Frontal cortex (tissue), 3 donors: ENCODE measurements at regions not wholly inside any gene's neighbourhood (a gene's known extent, or its start where the extent isn't known, plus 50 kb on each side); places are given as distances from the start of the nearest gene placed in this dataset.
"Not testable (repeated sequence)": the region's sequence is repeated elsewhere in the genome, so short reads cannot be mapped to it uniquely, and the experiment has no call there.

Source experiments
- DNase-seq, 2 donors: peaks; one replicate each; pipeline ENCODE4 v3.0.0; 2012; ENCODE audit warnings: low spot score in 2 of 2
- FAIRE-seq: peaks from 2 replicates; lab custom pipeline; 2012; peaks lifted over from hg19 to GRCh38; lab: Jason Lieb, UNC
- donor health status: control.
- donor health status: control.
- donor health status: control.

DNA sequence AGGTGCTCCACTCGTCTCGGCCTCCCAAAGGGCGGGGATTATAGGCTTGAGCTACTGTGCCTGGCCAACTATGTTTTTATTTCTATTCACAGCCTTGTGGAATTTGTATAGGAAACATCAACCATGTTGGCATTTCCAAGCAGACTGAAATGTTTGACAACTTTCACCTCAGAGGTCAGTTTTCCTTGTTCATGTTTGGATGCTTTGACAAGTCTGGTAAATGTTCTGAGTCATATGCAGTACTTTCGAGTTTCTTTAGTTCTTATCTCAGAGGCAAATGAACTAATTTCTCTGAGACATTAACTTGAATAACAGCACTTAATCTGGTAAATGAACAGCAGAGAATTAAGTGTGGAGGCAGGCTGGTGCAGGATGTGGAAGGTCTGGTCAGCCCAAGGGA lies 373.4 kb upstream of the SYNCRIP start:
- FAIRE-seq (no peak), DNase-seq (no peak)

DNA sequence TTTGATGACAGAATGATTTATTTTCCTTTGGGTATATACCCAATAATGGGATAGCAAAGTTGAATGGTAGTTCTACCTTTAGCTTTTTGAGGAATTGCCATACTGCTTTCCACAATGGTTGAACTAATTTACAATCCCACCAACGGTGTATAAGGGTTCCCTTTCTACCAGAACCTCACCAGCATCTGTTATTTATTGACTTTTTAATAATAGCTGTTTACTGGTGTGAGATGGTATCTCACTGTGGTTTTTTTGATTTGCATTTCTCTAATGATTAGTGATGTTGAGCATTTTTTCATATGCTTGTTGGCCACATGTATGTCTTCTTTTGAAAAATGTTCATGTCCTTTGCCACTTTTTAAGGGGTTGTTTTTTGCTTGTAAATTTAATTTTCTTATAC lies 370.3 kb upstream of the SYNCRIP start:
- not testable (repeated sequence) for FAIRE-seq, DNase-seq

DNA sequence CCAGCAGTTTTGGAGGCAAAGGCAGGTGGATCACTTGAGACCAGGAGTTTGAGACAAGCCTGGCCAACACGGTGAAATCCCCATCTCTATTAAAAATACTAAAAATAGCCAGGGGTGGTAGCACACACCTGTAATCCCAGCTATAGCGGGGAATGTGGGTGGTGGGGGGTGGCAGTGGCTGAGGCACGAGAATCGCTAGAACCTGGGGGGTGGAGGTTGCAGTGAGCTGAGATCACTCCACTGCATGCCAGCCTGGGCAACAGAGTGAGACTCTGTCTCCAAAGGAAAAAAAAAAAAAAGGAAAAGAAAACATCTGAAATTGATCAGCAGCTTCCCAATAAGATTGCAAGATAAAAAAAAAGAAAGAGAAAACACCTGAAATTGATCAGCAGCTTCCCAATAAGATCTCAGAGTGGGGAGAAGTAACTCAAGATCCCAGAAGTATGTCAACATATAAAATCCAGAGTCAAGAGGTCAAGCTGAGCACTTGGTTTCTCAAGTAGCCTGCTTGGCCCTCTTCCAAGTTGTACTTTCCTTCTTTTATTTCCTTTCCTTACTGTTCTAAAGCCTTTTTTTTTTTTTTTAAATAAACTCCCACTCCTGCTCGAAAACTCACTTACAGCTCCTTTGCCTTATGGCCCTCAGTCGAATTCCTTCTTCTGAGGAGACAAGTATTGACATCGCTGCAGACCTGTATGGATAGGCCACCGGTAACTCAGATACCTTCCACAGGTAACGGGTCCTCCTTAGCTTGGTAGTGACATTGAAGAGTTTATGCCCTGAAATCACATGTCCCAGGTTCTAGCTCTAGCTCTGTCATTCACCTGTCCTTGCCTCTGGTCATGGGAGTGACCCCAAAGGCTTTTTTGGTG lies 368.5 kb upstream of the SYNCRIP start:
- DNase-seq, result no peak
- no peak for FAIRE-seq

DNA sequence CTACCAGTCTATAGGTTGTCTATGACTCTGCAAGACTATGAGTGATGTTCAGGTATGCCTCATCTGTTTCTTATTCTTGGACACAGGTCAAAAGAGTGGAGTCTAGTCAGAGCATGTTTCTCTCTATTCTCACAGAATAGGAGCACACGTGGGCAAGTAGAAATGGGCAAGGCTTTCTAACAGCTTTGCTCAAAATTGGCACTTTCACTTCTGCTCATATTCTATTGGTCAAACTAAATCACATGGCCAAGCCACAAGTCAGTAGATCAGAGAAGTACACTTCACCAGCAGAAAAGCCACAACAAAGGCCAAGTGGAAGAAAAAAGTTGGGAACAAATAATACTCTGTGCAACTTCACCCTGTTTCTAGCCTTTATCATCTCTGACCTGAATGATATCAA lies 354.5 kb upstream of the SYNCRIP start:
- no peak for DNase-seq
- FAIRE-seq, result no peak

DNA sequence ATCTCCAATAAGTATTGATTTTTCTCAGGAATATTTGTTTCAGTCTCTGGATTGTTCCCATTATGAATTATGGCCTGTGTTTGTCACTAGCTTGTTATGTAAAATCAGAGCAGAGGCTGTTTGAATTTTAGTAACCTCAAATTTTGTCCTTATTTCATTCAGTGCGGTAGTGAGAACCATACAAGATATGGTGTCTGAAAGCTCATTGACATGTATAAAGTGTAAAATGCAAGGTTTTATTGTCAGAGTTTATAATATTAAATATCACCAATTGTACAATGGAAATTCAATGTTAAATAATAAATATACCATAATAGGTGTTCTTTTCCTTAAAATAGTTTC lies 353.3 kb upstream of the SYNCRIP start:
- no peak for FAIRE-seq
- DNase-seq, result no peak

DNA sequence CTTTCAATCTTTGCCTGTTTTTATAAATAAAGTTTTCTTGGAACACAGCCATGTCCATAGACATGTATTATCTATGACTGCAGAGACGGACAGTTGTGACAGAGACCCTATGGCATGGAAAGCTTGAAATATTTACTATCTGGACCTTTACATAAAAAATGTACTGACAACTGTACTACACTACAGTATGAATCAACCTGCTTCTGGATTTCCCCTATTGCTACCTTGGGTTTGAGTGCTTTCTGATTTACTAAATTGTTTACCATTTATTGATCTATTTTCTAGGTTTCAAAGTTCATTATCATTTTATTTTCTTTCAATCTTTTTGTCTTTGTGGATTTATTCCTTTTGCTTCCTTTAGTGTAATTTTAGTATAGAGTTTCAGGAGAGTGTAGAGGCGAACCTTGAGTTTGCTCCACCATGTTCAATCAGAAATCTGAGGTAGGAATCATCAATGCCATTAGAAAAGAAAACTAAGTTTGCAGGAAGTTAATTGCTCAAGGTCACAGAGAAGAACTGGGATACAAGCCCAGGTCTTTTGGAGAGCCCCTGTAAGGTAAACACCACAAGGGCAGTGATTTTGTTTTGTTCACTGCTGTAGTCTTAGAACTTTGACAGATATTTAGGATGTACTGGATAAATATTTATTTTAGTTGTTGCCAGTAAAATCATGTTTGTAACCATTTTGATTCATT lies 352.8 kb upstream of the SYNCRIP start:
- FAIRE-seq (no peak), DNase-seq (no peak)

DNA sequence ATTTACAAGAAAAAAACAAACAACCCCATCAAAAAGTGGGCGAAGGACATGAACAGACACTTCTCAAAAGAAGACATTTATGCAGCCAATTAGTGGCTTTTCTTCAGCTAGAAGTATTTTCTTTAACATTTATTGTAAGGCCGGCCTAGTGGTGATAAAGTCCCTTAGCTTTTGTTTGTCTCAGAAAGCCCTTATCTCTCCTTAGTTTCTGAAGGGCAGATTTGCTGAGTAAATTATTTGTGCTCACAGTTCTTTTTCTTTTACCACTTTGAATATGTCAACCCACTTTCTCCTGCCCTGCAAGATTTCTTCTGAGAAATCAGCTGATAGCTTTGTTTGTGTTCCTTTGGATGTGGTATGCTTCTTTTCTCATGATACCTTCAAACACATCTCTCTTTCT lies 344.0 kb upstream of the SYNCRIP start:
- no peak for FAIRE-seq
- DNase-seq, result no peak

DNA sequence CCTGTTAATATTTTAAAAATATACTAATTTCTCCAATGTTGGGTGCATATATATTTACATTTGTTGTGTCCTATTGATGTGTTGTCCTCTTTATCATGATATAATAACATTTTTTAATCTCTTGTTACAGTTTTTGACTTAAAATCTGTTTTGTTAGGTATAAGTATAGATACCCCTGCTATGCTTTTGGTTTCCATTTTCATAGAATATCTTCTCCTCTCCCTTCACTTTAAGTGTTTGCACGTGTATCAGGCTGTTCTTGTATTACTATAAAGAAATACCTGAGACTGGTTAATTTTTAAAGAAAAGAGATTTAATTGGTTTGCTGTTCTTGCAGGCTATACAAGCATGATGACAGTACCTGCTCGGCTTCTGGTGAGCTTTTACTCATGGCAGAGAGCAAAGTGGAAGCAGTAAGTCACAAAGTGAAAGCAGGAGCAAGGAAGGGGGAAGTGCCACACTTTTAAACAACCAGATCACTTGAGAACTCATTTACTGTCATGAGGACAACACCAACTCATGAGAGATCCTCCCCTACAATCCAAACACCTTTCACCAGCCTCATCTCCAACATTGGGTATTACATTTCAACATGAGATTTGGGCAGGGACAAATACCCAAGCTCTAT lies 340.5 kb upstream of the SYNCRIP start:
- FAIRE-seq (no peak), DNase-seq (no peak)

DNA sequence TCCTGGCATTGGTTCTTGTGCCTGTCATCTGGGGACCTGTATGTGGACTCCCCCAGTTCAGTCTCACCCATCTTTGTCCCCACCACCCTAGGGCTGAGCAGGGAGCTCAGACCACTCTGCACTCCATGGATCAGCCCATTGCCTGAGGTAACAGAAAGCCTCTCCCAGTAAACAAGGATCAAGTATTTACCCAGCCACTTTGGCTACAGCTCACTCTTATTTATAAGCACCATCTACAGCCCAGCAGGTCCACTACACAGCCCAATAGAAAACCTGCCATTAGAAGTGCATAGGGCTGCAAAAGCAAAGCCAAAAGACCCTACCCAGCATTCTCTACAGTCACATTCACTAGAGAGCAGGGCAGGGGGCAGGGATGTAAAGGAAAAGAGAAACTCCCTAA lies 335.0 kb upstream of the SYNCRIP start:
- DNase-seq (no peak), FAIRE-seq (no peak)

DNA sequence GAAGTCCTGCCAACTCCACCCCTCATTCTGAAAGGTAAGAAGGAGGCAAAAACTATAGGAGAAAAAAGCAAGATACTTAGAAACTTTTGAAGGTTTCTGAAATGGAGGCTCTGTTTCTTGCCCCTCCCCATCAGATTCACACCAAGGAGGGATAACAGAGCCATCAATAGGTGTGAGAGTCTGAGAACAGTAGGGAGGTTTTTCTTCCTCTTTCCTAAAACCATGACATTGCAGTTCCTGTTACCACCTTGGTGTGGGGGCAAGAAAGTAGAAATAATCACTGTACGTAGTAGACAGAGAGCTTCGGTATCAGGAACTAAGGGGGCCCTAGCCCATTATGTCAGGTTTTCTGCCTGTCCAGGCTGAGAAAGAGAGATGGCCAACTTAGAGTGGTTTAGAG lies 333.3 kb upstream of the SYNCRIP start:
- FAIRE-seq, result no peak
- DNase-seq, result no peak

DNA sequence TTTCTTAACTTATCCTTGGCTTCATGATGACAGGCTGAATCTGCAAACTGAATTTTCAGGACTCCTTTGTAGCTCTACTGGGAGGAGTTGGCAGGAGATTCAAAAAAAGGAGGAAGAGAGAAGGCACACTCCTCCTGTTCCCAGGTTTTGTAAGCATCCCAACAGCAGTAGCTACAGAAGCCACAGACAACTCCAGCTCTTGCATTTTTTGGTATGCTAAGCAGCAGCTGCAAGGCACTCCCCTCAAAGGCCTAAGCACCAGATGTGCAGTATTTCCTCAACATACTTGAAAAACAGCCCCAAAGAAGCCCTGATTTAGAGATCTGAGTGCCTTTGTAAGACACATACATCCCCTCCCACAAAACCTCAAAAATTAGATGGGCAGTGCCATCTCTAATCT lies 328.6 kb upstream of the SYNCRIP start:
- FAIRE-seq (no peak), DNase-seq (no peak)

DNA sequence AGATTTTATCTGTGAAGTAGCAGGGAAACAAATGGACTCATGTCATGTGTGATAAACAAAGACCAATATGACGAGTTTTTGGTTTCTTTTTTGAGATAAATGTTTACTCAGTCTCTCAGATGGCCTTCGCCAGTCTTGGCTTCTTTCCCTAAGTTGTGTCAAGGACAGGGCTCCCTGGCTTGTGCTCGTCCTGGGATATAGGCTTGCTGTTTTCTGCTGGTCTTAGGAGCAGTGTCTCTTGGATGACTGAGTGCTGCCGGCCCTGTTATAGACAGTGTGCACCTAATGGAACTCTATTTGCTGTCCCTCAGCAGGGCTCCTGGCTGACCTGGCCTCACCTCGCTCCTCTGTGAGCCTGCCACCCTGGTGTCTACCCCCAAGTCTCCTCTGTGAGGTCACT lies 324.1 kb upstream of the SYNCRIP start:
- DNase-seq, result no peak
- no peak for FAIRE-seq

DNA sequence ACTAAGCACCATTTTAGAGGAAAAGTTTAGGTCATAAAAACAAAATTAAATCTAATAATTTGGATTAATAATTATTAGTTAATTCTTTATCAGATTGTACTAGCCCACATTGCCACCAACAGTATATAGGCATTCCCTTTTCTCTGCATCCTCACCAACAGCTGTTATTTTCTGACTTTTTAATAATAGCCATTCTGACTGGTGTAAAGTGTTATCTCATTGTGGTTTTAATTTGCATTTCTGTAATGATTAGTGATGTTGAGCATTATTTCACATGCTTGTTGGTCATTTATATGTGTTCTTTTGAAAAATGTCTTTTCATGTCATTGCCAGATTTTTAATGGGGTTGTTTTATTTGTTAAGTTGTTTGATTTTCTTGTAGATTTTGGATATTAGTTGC lies 319.1 kb upstream of the SYNCRIP start:
- FAIRE-seq, result no peak
- DNase-seq, result no peak

DNA sequence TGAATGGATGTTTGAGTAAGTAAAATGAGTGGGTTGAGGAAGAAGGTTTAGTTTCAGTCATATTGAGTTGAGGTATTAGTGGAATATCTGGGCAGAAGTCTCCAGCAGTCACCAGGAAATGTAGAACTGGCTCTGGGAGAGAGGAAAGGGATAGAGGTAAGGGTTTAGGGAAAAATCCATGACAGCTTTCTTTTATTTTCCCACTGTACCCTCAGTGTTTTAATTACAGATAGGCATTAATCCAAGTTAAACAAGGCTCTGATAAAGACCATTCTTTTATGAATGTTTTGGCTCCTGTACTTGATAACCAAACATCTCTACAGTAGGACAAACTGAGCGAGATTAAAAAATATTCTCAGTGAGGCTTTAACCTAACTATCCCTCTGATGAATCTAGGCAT lies 318.4 kb upstream of the SYNCRIP start:
- no peak for FAIRE-seq
- no peak for DNase-seq

DNA sequence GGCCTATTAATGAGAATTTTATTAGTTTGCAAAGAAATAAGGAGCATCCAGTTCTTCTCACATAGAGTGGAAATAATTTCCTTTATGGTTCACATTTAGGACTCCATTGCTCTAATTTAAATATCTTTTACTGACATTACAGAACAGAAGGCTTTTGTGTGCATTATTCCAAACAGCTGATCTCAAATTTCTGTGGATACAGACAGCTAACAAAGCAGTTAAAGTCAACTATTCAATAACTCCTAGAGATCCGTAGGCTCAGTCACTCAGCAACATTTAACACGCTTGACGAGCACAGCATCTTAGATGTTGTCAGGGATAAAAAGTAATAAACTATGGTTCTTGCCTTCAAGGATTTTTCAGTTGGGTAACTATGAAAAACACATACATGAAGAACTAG lies 305.8 kb upstream of the SYNCRIP start:
- DNase-seq, result no peak
- no peak for FAIRE-seq

DNA sequence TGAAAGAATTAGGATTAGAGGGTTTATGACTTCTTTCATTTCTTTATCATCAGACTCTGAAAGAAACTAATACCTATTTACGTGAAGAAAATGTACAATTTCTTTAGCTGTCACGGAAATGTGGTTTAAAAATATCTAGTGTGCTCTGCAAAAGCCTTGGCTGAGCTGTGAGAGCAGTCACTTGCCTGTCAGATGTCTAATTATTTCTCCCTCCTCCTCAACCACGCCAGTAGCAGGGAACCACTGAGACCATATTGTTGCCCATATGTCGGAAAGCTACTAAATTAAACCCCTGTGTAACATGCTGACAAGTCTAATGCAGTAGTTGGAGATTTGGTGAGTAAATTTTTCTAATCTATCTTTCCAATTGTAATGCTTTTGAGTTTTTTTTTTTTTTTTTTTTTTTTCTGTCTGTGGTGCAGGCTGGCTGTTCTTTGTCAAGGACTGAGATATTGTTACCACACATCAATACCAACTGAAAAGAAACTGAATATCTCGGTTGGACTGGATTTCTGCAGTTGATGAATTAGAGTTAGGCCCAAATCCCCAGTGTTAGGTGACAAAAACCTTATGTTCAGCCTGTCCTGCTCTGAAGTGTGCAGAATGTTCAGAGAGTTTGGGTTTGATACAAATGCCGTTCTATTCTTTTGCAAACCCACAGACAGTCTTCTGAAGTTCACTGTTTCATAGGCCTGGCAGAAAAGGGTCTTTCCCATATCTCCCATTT lies 302.9 kb upstream of the SYNCRIP start:
- DNase-seq (no peak), FAIRE-seq (no peak)

DNA sequence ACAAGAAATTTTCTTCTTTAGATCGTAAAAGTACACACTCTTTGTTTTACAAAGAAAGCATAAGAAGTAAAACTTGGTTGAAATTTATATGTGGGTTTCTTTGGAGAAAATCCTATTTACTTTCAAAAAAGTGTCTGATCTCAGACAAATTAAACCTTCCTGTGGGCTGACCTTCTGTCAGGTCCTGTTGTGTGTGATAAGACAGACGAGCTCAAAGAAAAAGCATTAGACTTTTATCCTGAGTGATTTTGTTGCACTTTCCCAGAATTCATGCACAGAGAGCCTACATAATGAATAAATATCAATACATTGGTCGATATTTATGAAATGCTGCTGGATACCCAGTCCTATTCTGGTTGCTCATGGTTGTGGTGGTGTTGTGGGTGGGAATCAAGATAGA lies 302.1 kb upstream of the SYNCRIP start:
- no peak for FAIRE-seq

DNA sequence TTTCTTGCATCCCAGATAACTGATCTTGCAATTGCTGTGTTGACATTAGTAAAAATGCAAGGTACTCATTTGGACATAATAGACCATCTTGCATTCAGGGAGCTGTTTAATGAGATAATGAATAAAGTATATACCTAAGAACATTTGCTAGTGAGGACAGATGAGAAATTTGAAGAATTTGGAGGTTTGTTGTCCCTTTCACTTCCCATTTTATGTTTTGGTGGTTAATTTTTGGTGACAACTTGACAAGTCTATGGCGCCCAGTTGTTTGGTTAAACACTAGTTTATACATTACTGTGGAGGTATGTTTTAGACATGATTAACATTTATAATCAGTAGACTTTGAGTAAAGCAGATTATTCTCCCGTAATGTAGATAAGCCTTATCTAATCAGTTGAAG lies 300.2 kb upstream of the SYNCRIP start:
- DNase-seq (no peak), FAIRE-seq (no peak)

More for the DNA sequence above, 302.1 kb upstream of the SYNCRIP start:
- DNase-seq, result no peak

DNA sequence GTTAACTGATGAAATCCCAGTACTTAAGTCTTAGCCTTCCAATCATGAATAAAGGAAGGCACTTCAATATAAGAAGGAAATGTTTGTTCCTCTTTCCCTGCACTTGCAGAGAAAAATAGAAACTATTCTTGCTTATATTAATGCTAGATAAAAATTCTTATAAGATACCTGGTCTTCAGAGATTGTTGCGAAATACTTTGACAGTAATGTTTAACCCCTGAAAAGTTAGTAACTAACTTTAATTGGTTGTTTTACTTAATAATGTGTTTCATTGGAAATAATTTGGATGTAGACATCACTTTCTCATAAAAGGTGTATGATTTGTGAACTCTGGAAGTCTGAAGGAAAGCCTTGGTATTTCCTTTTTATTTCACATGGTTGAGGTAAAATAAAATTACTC lies 294.2 kb upstream of the SYNCRIP start:
- DNase-seq, result no peak
- FAIRE-seq, result no peak

DNA sequence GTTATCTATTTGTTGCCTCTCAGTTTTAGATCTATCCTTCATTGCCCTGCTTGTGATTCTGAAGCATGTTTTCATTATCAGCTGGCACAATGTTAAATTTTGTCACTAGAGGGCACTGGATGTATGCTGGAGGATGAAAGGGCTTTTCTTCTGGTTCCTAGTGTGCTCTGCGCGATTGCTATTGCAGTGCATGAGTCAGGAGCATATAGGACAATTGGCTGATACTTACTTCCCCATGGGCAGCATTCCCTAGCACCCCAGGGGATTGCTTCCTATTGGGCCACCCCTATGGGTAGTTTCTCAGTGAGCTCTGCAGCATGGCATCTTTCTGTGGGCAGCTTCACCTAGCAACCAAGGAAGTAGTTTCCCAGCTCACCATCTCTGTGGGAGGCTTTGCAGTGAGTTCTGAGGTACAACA lies 280.3 kb upstream of the SYNCRIP start:
- DNase-seq (peak in 1 of 2 donors; percentile 29), FAIRE-seq (no peak)

DNA sequence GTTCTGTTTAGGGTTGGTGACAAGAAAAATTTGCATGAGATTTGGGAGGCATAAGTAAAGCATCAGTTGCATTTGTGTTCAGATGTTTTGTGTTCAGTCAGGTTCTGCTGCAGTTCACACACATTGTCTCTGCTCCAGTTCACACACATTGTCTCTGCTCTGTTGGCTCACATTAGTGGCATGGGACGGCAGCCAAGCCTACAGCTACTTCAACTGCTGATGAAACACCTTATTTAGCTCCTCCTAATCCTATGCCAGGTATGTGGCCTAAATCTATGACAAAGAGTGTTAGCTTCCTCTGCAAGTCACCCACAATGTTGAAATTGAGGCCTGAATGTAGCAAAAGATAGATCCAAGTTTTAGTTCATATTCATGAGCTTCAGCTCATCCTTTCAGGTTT lies 278.1 kb upstream of the SYNCRIP start:
- DNase-seq (no peak), FAIRE-seq (no peak)
